BJ (cell line): ENCODE measurements at regions not wholly inside any gene's neighbourhood (a gene's known extent, or its start where the extent isn't known, plus 50 kb on each side); places are given as distances from the start of the nearest gene placed in this dataset.
"Not testable (repeated sequence)": the region's sequence is repeated elsewhere in the genome, so short reads cannot be mapped to it uniquely, and the experiment has no call there.

ENCODE experiments used
- CTCF ChIA-PET: fragments of 350-600 bp; formaldehyde crosslinking; extraction: SDS; loops from one replicate; lab custom pipeline; 2021; ENCODE audit warnings: antibody characterized with exemption, inconsistent platforms; lab: Yijun Ruan, JAX
- POLR2A ChIA-PET: fragments of 300-600 bp; sonication (Branson Sonifier 250); formaldehyde crosslinking; extraction: SDS; loops from one replicate; lab custom pipeline; 2021; ENCODE audit warnings: antibody characterized with exemption; lab: Charles Lee
- DNase-seq: peaks from one replicate; pipeline ENCODE4 v3.0.0-alpha.2; 2011; ENCODE audit warnings: low read depth
- H3K27me3 ChIP-seq: 2 replicates; pipeline ENCODE4 v1.6.0; 2011; ENCODE audit warnings: low read length; ENCODE audit not compliant: control insufficient read depth, insufficient read depth
- H3K36me3 ChIP-seq: 2 replicates; pipeline ENCODE4 v1.5.1; 2011; ENCODE audit warnings: low read length; ENCODE audit not compliant: control insufficient read depth, insufficient read depth
- H3K4me3 ChIP-seq: 2 replicates; pipeline ENCODE4 v1.5.1; 2011; ENCODE audit warnings: low read depth, mild to moderate bottlenecking, control low read depth, low read length
- CTCF ChIP-seq: IDR thresholded peaks from 2 replicates; pipeline ENCODE4 v1.5.1; 2011; ENCODE audit warnings: low read depth, mild to moderate bottlenecking, control low read depth, inconsistent platforms, low read length, moderate library complexity; ENCODE audit not compliant: insufficient read depth

- Histone ChIP-seq H3K4me3 (no peak overlapping the region), H3K27me3 (no peaks in the 10 kb centered on the region), H3K36me3 (no peaks in the 10 kb centered on the region)
- ChIA-PET POLR2A (no interaction called here), CTCF (no interaction called here)
- DNase-seq, result no peak
- TF ChIP-seq CTCF, result no peak
Measured at GRCh38 chr4:38482696-38483095, 181.3 kb upstream of the KLF3 start.

GRCh38 chr4:38483628-38484027 lies 180.4 kb upstream of the KLF3 start:
- H3K4me3 ChIP-seq, H3K27me3 ChIP-seq, POLR2A ChIA-PET, DNase-seq, H3K36me3 ChIP-seq, CTCF ChIA-PET: not testable (repeated sequence)

- Histone ChIP-seq H3K4me3 (no peak overlapping the region), H3K27me3 (no peaks in the 10 kb centered on the region), H3K36me3 (no peaks in the 10 kb centered on the region)
- no peak for TF ChIP-seq CTCF
- ChIA-PET POLR2A (no interaction called here), CTCF (interaction anchor here (1.0 kb wide), 1 partner anchor 11 kb away, joined by 4 read pairs; no protein-coding TSS in a partner anchor)
- DNase-seq, result no peak
Measured at GRCh38 chr4:38489011-38489861, 174.8 kb upstream of the KLF3 start.

- Histone ChIP-seq H3K27me3 (no peaks in the 10 kb centered on the region), H3K36me3 (no peaks in the 10 kb centered on the region), H3K4me3 (no peak overlapping the region)
- POLR2A ChIA-PET, result no interaction called here
- CTCF ChIA-PET, result interaction anchor here (1.0 kb wide), 1 partner anchor 10 kb away, joined by 4 read pairs; no protein-coding TSS in a partner anchor
- TF ChIP-seq CTCF, result no peak
- no peak for DNase-seq
Measured at GRCh38 chr4:38489924-38490639, 173.9 kb upstream of the KLF3 start.

GRCh38 chr4:38490753-38491446 lies 173.1 kb upstream of the KLF3 start:
- no peak for DNase-seq
- ChIA-PET CTCF (no interaction called here), POLR2A (no interaction called here)
- no peaks in the 10 kb centered on the region for H3K36me3 ChIP-seq
- TF ChIP-seq CTCF, result no peak
- no peak overlapping the region for H3K4me3 ChIP-seq
- H3K27me3 ChIP-seq, result no peaks in the 10 kb centered on the region
